ENCODE measurements at regions not wholly inside any gene's neighbourhood (a gene's known extent, or its start where the extent isn't known, plus 50 kb on each side); places are given as distances from the start of the nearest gene placed in this dataset.

DNA sequence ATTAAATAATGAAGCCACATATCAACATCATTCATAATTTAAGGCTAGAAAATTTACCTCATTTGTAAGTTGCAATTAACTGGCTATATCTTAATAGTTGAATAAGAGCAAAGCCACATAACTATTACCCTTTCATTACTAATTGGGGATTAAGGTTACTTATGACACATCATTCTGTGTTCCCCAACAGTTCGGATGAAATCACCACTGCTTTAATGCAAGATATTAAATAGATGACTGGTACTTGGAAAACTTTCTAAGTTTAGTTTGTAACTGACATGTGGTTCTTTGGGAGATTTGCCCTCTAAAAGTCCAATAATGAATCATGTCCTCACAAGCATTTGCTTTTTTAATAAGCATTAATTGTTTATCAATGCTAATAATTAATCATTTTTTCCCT is 109.1 kb downstream of the MTERF1 start:
- Histone ChIP-seq H3K4me3 (replicated peaks; ENCODE audit: low read depth, low read length) (no peak overlapping the region), H3K36me3 (ENCODE audit: control insufficient read depth, insufficient read depth, low read length) (no peaks in the 10 kb centered on the region), H3K27me3 (replicated peaks; ENCODE audit: control insufficient read depth, insufficient read depth, low read length) (no peaks in the 10 kb centered on the region)
- no peak for DNase-seq (ENCODE audit: extremely low read depth, insufficient read length)
- TF ChIP-seq CTCF (IDR thresholded peaks at IDR 0.05; ENCODE audit: insufficient read depth, low read length, poor library complexity, severe bottlenecking): no peak

DNA sequence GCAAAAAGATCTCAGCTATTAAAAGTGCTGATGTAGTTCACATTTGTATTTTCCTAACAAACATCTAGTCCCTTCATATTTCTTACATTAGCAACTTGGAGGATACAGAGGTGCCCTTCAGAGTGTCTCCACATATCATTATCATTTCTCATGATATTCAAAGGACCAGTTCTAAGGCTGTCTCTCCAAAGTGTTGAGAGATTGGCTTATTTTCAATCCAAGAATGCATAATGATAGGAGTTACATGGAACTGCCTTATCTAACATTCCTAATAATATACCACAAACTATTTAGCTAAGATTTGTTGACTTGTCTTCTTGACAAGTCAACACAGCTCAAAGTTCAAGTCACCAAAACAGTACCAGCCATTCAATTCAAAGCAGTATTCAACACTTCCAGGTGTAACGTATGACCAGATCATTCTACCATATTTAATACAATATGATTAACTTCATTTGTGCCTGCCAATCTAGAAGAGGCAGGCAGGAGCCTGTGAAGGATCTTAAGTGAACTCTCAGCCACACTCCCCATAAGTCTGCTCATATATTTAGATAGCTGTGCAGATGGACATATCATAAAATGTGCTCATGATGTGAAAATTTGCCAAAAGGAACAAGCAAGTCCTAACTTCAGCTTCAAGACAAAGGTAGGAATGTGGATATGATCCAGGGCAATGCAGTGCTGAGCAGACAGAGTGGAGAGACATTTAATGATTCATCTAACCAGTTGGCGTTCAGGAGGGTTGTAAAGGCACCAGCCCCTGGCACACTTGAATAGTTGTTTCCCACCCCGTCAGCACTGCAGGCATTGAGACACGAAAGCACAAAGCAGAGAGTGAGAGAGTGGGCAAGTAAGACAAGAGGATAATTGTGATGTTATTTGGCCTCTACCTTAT is 108.3 kb downstream of the MTERF1 start:
- H3K36me3 ChIP-seq (ENCODE audit: control insufficient read depth, insufficient read depth, low read length): no peaks in the 10 kb centered on the region
- no peak for TF ChIP-seq CTCF (IDR thresholded peaks at IDR 0.05; ENCODE audit: insufficient read depth, low read length, poor library complexity, severe bottlenecking)

GRCh38 chr7:91776171-91776570 is 104.3 kb downstream of the MTERF1 start:
- TF ChIP-seq CTCF (IDR thresholded peaks at IDR 0.05; ENCODE audit: insufficient read depth, low read length, poor library complexity, severe bottlenecking): no peak

More for the DNA sequence above, 108.3 kb downstream of the MTERF1 start:
- no peak overlapping the region for H3K4me3 ChIP-seq (replicated peaks; ENCODE audit: low read depth, low read length)
- H3K27me3 ChIP-seq (replicated peaks; ENCODE audit: control insufficient read depth, insufficient read depth, low read length): no peaks in the 10 kb centered on the region
- DNase-seq (ENCODE audit: extremely low read depth, insufficient read length): no peak

GRCh38 chr7:91777522-91777921 is 103.0 kb downstream of the MTERF1 start:
- H3K4me3 ChIP-seq (replicated peaks; ENCODE audit: low read depth, low read length): no peak overlapping the region
- no peak for DNase-seq (ENCODE audit: extremely low read depth, insufficient read length)
- no peaks in the 10 kb centered on the region for H3K36me3 ChIP-seq (ENCODE audit: control insufficient read depth, insufficient read depth, low read length)
- no peak for TF ChIP-seq CTCF (IDR thresholded peaks at IDR 0.05; ENCODE audit: insufficient read depth, low read length, poor library complexity, severe bottlenecking)
- H3K27me3 ChIP-seq (replicated peaks; ENCODE audit: control insufficient read depth, insufficient read depth, low read length): no peaks in the 10 kb centered on the region

More at GRCh38 chr7:91776171-91776570, 104.3 kb downstream of the MTERF1 start:
- H3K27me3 ChIP-seq (replicated peaks; ENCODE audit: control insufficient read depth, insufficient read depth, low read length): no peaks in the 10 kb centered on the region
- H3K4me3 ChIP-seq (replicated peaks; ENCODE audit: low read depth, low read length): no peak overlapping the region
- DNase-seq (ENCODE audit: extremely low read depth, insufficient read length): no peak
- no peaks in the 10 kb centered on the region for H3K36me3 ChIP-seq (ENCODE audit: control insufficient read depth, insufficient read depth, low read length)

- TF ChIP-seq CTCF (IDR thresholded peaks at IDR 0.05; ENCODE audit: insufficient read depth, low read length, poor library complexity, severe bottlenecking): no peak
- no peak for DNase-seq (ENCODE audit: extremely low read depth, insufficient read length)
These were observed 102.1 kb downstream of the MTERF1 start for GRCh38 chr7:91778416-91778815.

More at GRCh38 chr7:91778416-91778815, 102.1 kb downstream of the MTERF1 start:
- Histone ChIP-seq H3K4me3 (replicated peaks; ENCODE audit: low read depth, low read length) (no peak overlapping the region), H3K27me3 (replicated peaks; ENCODE audit: control insufficient read depth, insufficient read depth, low read length) (no peaks in the 10 kb centered on the region), H3K36me3 (ENCODE audit: control insufficient read depth, insufficient read depth, low read length) (no peaks in the 10 kb centered on the region)
